ENCODE measurements at regions not wholly inside any gene's neighbourhood (a gene's known extent, or its start where the extent isn't known, plus 50 kb on each side); places are given as distances from the start of the nearest gene placed in this dataset.

GRCh38 chr16:55242667-55243066, 81.3 kb upstream of the IRX6 start:
- H3K4me1 Mint-ChIP-seq = no peaks in the 10 kb centered on the region
- H3K9me3 Mint-ChIP-seq = no peaks in the 10 kb centered on the region
- H3K27ac Mint-ChIP-seq = no peak overlapping the region
- H3K36me3 Mint-ChIP-seq = no peaks in the 10 kb centered on the region
- no peak overlapping the region for H3K4me3 Mint-ChIP-seq
- H3K27me3 Mint-ChIP-seq = peaks cover 13% of the 10 kb centered on the region
- DNase-seq = no peak

GRCh38 chr16:55248058-55248457, 75.9 kb upstream of the IRX6 start:
- no peak for DNase-seq
- Mint-ChIP-seq H3K27me3 (peaks cover 31% of the 10 kb centered on the region), H3K4me3 (no peak overlapping the region), H3K9me3 (no peaks in the 10 kb centered on the region), H3K27ac (no peak overlapping the region), H3K4me1 (peaks cover 2% of the 10 kb centered on the region), H3K36me3 (no peaks in the 10 kb centered on the region)

- Mint-ChIP-seq H3K27me3 (peaks cover 30% of the 10 kb centered on the region), H3K9me3 (no peaks in the 10 kb centered on the region), H3K27ac (no peak overlapping the region), H3K4me3 (no peak overlapping the region), H3K4me1 (peaks cover 2% of the 10 kb centered on the region), H3K36me3 (no peaks in the 10 kb centered on the region)
- DNase-seq = no peak
Observed at GRCh38 chr16:55248494-55248893, 75.5 kb upstream of the IRX6 start.

GRCh38 chr16:55249361-55249760, 74.6 kb upstream of the IRX6 start:
- Mint-ChIP-seq H3K27me3 (peaks cover 30% of the 10 kb centered on the region), H3K4me1 (peaks cover 2% of the 10 kb centered on the region), H3K9me3 (peaks cover 4% of the 10 kb centered on the region), H3K27ac (no peak overlapping the region), H3K4me3 (no peak overlapping the region), H3K36me3 (no peaks in the 10 kb centered on the region)
- DNase-seq = no peak

GRCh38 chr16:55249936-55250335, 74.1 kb upstream of the IRX6 start:
- no peak overlapping the region for H3K27ac Mint-ChIP-seq
- DNase-seq = no peak
- peaks cover 30% of the 10 kb centered on the region for H3K27me3 Mint-ChIP-seq
- H3K4me1 Mint-ChIP-seq = peaks cover 2% of the 10 kb centered on the region
- H3K9me3 Mint-ChIP-seq = peaks cover 4% of the 10 kb centered on the region
- no peak overlapping the region for H3K4me3 Mint-ChIP-seq
- H3K36me3 Mint-ChIP-seq = no peaks in the 10 kb centered on the region

GRCh38 chr16:55250701-55251100, 73.3 kb upstream of the IRX6 start:
- H3K27me3 Mint-ChIP-seq = peaks cover 29% of the 10 kb centered on the region
- peaks cover 4% of the 10 kb centered on the region for H3K9me3 Mint-ChIP-seq
- no peaks in the 10 kb centered on the region for H3K36me3 Mint-ChIP-seq
- peaks cover 2% of the 10 kb centered on the region for H3K4me1 Mint-ChIP-seq
- H3K4me3 Mint-ChIP-seq = no peak overlapping the region
- H3K27ac Mint-ChIP-seq = no peak overlapping the region
- no peak for DNase-seq

GRCh38 chr16:55251151-55251550, 72.9 kb upstream of the IRX6 start:
- no peak overlapping the region for H3K27ac Mint-ChIP-seq
- H3K4me3 Mint-ChIP-seq = no peak overlapping the region
- H3K4me1 Mint-ChIP-seq = peaks cover 2% of the 10 kb centered on the region
- peaks cover 4% of the 10 kb centered on the region for H3K9me3 Mint-ChIP-seq
- H3K27me3 Mint-ChIP-seq = peaks cover 30% of the 10 kb centered on the region
- no peaks in the 10 kb centered on the region for H3K36me3 Mint-ChIP-seq
- DNase-seq = no peak

- no peak for DNase-seq
- no peak overlapping the region for H3K27ac Mint-ChIP-seq
- H3K4me3 Mint-ChIP-seq = no peak overlapping the region
- no peaks in the 10 kb centered on the region for H3K36me3 Mint-ChIP-seq
- peaks cover 2% of the 10 kb centered on the region for H3K4me1 Mint-ChIP-seq
- H3K9me3 Mint-ChIP-seq = peaks cover 4% of the 10 kb centered on the region
- H3K27me3 Mint-ChIP-seq = peaks cover 43% of the 10 kb centered on the region
Observed at GRCh38 chr16:55252577-55252976, 71.4 kb upstream of the IRX6 start.

- Mint-ChIP-seq H3K9me3 (peaks cover 4% of the 10 kb centered on the region), H3K4me1 (no peaks in the 10 kb centered on the region), H3K27ac (no peak overlapping the region), H3K27me3 (peaks cover 43% of the 10 kb centered on the region), H3K4me3 (no peak overlapping the region), H3K36me3 (no peaks in the 10 kb centered on the region)
- DNase-seq = no peak
Observed at GRCh38 chr16:55253987-55254386, 70.0 kb upstream of the IRX6 start.

- Mint-ChIP-seq H3K27me3 (peaks cover 30% of the 10 kb centered on the region), H3K27ac (no peak overlapping the region), H3K4me3 (no peak overlapping the region), H3K36me3 (no peaks in the 10 kb centered on the region), H3K9me3 (peaks cover 4% of the 10 kb centered on the region), H3K4me1 (no peaks in the 10 kb centered on the region)
- no peak for DNase-seq
Observed at GRCh38 chr16:55255733-55256282, 68.2 kb upstream of the IRX6 start.

- H3K27ac Mint-ChIP-seq = no peak overlapping the region
- DNase-seq = no peak
- peaks cover 24% of the 10 kb centered on the region for H3K27me3 Mint-ChIP-seq
- H3K4me3 Mint-ChIP-seq = no peak overlapping the region
- H3K9me3 Mint-ChIP-seq = peaks cover 4% of the 10 kb centered on the region
- H3K4me1 Mint-ChIP-seq = no peaks in the 10 kb centered on the region
- no peaks in the 10 kb centered on the region for H3K36me3 Mint-ChIP-seq
Observed at GRCh38 chr16:55256412-55257016, 67.5 kb upstream of the IRX6 start.

GRCh38 chr16:55257966-55258613, 65.9 kb upstream of the IRX6 start:
- Mint-ChIP-seq H3K36me3 (no peaks in the 10 kb centered on the region), H3K4me1 (no peaks in the 10 kb centered on the region), H3K4me3 (no peak overlapping the region), H3K27me3 (peaks cover 19% of the 10 kb centered on the region), H3K27ac (no peak overlapping the region), H3K9me3 (peaks cover 4% of the 10 kb centered on the region)
- DNase-seq = peak; percentile 55

- Mint-ChIP-seq H3K4me3 (no peak overlapping the region), H3K36me3 (no peaks in the 10 kb centered on the region), H3K27me3 (peaks cover 12% of the 10 kb centered on the region), H3K27ac (no peak overlapping the region), H3K9me3 (no peaks in the 10 kb centered on the region), H3K4me1 (no peaks in the 10 kb centered on the region)
- no peak for DNase-seq
Observed at GRCh38 chr16:55261301-55261700, 62.7 kb upstream of the IRX6 start.

- DNase-seq = no peak
- Mint-ChIP-seq H3K27me3 (no peaks in the 10 kb centered on the region), H3K27ac (no peak overlapping the region), H3K36me3 (no peaks in the 10 kb centered on the region), H3K4me3 (no peak overlapping the region), H3K9me3 (no peaks in the 10 kb centered on the region), H3K4me1 (no peaks in the 10 kb centered on the region)
Observed at GRCh38 chr16:55263271-55264250, 60.4 kb upstream of the IRX6 start.

- H3K4me1 Mint-ChIP-seq = no peaks in the 10 kb centered on the region
- no peak for DNase-seq
- no peaks in the 10 kb centered on the region for H3K36me3 Mint-ChIP-seq
- no peak overlapping the region for H3K27ac Mint-ChIP-seq
- H3K27me3 Mint-ChIP-seq = no peaks in the 10 kb centered on the region
- no peaks in the 10 kb centered on the region for H3K9me3 Mint-ChIP-seq
- H3K4me3 Mint-ChIP-seq = no peak overlapping the region
Observed at GRCh38 chr16:55264949-55265348, 59.1 kb upstream of the IRX6 start.

Measured in activated naive CD8-positive, alpha-beta T cell treated with anti-CD3 and anti-CD28 coated beads for 36 hours (primary cell).